Glomerular visceral epithelial cell (primary cell): ENCODE measurements at regions not wholly inside any gene's neighbourhood (a gene's known extent, or its start where the extent isn't known, plus 50 kb on each side); places are given as distances from the start of the nearest gene placed in this dataset.
"Not testable (repeated sequence)": the region's sequence is repeated elsewhere in the genome, so short reads cannot be mapped to it uniquely, and the experiment has no call there.

Experiments
- DNase-seq: peaks from one replicate; pipeline ENCODE4 v3.0.0-alpha.2; 2016; ENCODE audit errors: extremely low spot score

DNA sequence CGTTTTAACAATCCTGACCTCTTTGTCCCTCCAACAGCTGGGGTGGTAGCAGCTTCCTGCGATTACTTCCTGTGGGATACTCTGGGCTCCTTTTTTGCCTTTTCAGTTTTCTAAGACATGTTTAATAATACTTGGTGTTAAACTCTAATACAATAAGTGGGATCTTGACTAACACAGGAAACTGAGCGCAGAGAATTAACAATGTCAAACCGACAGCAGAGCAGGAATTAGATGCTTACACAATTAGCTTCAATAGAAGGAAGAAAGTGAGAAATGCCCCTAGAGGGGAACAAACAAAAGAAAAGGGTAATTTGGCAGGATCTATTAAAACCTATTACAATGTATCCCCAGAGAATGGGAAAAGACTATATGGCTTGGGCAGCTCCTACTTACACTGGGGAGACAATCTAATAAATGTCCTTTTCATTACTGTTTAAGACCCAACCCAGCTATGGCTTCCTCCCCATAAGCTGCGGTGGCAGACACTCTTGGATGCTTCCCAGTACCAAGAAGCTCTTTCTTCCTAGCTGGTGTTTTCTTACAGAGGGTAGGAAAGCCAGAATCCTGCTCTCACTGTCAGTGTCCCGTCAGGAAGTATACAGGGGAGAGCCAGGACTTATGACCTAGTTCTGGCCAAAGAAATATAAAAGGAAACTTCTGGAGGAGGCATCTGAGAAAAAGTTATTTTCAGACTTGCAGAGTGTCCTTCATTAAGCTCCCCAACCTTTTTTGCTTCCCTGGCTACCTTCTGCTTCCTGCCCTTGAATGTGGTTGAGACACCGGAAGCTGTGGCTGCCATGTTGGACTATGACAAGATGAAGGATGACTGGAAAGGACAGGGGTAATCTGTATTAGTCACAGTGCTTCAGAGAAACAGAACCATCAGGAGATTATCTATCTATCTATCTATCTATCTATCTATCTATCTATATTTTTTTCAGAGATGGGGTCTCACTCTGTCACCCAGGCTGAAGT lies 194.1 kb upstream of the KBTBD8 start:
- DNase-seq: no peak

DNA sequence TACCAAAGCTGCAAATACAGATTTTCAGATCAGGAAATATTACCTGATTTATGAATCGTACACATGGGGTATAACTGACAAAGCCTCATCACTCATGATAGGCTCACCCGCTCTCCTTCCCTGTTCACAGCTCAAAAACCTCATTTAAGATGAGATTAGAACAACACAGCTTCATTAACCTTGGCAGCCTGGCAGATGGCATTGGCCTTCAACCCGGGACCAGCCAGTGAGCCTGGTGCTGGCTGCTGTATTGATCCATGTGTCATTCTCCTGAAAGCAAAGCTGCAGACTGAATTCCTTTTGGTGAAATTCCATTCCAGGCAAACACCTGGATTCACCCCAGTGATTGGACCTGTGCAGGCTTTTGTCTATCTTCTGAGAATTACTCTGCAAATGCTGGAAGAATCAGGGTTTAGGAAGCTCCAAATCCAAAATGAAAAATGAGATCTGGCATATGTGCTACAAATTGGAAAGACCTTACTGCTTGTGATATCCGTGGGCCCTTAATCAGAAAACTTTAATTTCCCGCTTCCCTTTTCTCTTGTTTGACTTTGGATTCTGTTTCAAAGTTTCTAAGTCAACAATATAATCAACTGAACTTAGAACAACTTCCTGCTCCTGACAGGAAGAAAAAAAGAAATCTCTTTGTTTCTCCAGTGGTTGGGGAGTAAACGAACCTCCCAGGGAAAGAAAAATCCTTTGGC lies 189.1 kb upstream of the KBTBD8 start:
- DNase-seq: no peak

DNA sequence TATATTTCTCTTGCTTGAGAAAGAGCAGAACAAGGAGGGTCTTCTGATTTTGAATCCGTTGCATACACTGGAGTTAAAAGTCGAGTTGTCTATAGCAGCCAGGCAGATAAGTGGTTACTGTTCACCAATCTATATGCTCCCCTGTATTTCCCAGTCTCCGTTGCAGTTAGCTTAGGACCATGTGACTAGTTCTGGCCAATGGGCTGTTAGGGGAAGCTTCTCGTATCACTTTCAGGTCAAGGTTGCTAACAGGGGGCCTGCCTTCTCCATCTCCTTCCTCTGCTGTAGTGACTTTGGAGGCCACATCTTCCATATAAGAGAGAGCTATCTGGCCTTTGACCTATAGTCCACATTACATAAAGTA lies 188.5 kb upstream of the KBTBD8 start:
- DNase-seq: no peak

DNA sequence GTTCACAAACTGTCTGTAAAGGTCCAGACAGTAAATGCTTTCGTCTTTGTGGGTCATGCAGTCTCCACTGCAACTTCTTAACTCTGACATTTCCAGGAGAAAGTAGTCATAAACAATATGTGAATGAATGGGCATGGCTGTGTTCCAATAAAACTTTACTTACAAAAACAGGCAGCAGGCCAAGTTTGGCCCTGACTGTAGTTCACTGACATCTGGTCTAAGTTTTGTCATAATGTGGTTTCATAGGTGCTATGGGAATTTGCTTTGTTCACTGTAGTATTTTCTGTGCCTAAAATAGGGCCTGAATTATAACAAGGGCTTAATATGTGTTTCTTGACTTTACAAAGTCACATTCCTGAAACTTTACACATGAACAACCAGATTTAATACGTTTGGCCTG lies 186.0 kb upstream of the KBTBD8 start:
- DNase-seq: no peak

DNA sequence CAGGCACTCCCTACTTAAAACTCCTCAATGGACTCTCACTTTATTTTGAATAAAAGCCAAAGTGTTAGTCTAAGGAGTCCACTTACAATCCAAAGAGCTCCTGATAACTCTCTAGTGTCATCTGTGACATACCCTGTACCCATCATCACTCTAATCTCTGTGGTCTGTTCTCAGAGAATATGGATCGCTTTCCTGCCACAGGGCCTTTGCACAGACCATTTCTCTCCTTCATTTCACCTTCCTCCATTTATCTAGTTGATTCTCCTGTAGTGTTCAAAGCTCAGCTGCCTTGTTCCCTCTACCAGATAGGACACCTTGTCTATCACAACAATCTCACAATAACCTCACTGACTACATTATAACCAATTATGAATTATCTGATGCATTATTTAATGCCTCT lies 185.4 kb upstream of the KBTBD8 start:
- DNase-seq: no peak

DNA sequence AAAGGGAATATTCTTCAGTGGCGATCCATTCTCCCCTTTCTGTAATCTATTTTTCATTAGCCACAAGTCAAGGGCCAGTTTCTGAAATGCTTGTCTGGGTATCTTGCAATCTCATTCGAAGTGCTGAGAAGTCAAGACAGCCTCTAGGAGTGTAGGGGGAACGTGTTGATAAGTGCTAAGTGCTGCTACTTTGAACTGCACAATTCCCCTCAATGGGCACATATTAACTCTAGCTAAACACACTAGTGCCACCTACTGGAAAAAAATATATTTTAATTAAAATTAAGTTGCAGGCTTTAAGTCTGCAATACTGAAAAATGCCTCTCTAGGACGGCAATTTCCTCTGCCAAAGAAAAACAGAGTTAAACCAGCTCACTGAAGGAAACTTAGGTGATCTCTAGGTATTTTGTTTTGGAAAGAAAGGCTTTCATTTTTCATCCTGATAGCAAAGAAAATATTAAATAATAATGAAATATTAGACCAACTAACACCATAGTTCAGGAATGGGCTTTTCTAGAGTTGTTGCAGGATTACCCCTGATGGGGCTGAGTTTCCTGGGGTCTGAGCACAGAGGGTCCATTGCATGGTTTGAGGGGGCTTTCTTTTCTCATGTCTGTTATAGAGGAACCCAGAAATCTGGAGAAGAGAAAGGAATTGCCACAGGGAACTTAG lies 181.9 kb upstream of the KBTBD8 start:
- DNase-seq: peak; percentile 25

DNA sequence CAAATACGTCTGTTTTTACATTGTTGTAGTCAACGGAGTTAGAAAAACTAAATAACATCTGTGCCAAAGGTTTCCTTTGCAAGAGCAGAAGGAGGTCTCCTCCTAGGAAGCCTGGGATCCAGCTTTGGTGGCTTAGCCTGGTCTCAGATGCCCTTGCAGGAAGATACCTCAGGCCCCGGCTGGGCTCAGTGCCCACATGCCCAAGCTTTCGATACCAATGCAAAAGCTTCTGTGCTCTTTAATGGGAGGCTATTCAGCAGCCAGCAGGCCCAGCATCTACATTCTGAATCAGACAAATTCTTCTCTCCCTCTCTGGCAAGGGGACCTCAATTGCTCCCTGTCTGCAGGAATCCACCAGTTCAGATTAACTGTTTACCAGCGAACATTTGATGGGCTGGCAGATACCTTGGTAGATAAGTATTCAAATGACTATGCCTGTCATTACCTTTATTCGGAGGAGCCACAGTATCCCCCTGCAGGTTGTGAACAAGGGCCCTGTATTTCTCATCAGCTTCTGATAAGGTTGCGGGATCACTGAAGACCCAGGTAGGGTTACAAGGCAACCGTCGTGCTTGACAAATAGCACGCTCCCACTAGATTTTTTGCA lies 180.1 kb upstream of the KBTBD8 start:
- DNase-seq: no peak

DNA sequence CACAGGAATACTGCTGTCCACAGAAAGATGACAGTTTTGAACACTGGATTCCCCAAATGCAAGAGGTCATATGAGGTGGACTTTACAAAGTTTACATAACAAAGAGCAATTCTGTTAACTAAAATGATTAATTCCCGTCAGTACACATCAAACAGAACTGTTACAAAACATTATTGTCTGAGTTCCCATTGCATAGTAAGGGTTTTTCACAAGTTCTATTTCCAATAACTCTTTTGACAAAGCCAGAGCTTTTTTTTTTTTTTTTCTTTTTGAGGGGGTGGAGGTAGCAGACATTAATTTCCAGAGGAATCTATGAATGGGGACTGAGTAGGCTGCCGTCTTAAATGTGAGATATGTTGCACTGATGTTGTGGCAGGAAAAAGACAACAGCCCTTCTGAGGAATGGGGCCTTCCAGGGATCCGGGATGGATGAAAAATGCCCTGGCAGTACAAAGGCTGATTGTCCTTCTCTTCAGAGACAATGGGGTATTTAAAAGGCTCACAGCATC lies 178.1 kb upstream of the KBTBD8 start:
- DNase-seq: no peak

DNA sequence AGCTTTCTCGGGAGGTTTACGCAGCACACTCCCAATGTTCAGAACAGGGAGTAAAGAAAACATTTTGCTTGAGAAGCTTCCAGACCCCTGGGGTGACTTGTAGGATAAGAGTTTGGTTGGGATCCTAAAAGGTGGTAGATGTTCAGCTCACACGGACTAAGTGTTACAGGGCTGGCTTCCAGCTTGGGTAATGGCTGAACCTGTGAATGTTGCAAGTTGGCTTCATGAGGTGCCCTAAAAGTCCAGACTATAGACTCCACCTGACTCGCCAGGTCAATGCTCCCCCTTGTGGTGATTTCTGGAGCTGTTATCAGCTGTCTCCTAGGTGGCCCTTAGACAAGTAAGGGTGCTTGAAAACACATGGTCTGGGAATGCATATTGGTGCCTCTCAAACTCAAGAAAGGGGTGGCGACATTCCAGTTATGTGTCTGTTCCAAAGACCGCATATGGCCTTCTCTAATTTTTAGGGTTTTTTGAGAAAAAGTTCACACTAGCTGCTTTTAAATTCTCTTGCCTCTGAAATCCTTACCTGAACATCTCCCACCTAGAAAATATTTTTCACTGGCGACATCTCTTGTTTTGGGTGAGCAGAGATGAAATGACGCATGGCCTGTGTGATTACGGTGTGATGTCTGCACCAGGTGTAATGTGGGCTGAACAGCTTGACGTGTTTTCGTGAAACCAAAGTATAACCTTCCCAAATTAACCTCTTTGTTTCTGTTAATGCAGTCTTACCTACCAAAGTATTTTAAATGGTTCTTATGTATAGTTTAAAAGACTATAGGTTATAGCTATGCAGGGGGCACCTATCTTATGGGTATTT lies 175.7 kb upstream of the KBTBD8 start:
- DNase-seq: peak; percentile 47

DNA sequence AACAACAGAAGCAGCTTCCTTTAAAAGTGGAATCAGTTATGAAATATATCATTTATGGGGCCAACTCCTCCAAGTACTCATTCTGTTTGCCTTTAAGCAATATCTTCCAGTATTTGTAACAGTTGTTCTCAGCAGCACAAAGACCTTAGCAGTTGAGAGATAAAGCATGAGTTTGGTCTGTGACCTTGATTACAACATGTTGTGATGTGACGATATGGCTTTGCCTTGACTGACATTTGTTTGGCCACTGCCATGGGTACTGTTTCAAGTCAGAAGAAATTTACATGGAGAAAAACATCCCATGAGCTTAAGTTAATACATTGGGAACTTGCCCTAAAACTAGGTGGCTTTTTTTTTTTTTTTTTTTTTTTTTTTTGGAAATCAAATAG lies 175.1 kb upstream of the KBTBD8 start:
- DNase-seq: no peak

DNA sequence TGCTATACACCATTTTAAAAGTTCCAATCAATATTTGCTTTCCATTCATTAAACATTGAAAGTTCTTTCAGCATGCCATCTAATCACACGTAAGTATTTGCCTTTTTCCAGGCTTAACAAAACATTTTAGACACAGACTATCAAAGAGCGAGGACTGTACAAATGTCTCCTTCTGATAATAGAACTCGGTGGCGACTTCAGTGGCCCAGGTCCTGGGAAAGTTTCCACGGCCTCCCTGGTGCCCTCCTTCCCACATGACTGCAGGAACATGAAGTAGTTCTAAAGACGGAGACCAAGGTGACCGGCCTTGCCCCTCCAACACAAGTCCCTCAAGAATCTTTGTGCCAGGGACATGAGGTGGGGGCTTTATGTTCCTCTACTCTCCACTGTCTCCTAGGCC lies 174.6 kb upstream of the KBTBD8 start:
- no peak for DNase-seq

DNA sequence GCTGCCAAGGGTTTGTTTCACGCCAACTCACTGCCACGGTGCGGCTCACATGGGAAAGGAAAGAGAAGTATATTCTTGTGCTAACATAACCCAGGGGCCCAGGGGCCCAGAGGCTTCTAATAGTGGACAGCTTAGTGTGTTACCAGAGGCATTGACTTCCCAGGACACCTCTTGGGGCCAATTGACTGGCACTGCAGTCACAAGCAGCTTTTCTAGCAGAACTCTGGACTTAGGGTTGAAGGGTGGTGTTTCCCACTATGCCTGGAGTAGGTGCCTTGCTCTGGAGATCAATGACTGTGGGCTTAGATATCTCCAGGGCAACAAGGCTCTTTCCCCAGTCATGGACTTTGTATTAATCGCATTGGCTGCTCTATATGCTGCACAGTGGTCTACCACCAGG lies 172.7 kb upstream of the KBTBD8 start:
- DNase-seq: no peak

DNA sequence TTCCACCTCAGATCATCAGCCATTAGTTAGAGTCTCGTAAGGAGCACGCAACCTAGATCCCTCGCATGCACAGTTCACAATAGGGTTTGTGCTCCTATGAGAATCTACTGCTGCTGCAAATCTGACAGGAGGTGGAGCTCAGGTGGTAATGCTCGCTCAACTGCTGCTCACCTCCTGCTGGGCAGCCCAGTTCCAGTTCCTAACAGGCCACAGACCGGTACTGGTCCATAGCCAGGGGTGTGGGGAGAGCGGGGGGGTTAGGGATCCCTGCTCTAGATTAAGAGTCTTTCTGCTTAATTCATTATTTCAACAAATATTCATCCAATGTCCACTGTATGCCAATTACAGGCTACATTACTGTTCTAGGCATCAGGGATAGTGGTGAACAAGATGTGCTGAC lies 170.4 kb upstream of the KBTBD8 start:
- no peak for DNase-seq

DNA sequence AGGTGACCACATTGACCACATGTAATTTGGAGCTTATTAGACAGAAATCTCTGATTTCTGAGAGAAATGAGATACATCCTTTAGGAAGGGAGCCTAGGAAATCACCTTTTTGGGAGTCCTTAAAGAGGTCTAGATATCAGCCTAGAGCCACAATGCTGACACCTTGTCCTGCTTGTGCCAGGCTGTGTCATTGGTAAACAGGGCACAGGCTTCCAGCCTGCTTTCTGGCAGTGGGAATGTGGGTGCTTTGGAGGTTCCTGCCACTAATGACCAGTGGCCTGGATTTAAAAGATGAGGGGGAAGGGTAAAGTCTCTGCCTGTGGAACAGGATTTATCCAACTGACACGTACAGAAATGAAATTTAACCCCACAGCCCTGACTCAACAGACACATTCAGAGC lies 169.8 kb upstream of the KBTBD8 start:
- DNase-seq: no peak

DNA sequence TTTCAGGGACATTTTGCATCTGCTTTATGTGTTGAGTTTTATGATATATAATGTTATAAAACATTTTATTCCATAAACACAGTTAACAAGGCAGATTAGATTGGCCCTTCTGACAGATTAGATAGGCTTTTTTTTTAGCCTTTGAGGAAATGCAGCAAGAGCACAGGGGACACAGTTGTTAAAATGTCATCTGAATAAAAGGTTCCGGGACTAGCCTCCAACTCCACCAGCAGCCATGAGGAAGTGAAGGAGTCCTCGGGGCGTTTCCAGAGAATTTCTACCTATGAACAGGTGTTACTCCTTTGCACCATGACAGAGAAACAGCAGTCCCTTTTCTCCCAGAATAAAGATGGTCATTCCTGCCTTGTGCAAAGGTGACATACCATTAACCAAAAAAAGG lies 167.8 kb upstream of the KBTBD8 start:
- DNase-seq: no peak

DNA sequence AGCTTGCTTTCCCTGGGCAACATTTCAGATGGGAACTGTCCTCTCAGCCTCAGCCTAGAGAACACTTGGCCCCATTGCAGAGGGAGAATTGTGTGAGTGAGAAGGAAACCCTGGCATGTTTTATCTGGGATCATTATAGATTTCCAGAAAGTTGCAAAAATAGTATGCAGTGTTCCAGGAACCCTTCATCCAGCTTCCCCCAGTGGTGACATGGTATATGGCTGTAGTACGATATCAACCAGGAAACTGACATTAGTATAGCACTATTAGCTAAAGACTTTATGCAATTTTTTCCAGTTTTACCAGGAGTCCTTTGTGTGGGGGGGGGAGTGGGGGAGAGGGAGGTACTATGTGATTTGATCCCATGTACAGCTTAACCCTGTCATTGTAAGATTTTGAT lies 166.2 kb upstream of the KBTBD8 start:
- no peak for DNase-seq

DNA sequence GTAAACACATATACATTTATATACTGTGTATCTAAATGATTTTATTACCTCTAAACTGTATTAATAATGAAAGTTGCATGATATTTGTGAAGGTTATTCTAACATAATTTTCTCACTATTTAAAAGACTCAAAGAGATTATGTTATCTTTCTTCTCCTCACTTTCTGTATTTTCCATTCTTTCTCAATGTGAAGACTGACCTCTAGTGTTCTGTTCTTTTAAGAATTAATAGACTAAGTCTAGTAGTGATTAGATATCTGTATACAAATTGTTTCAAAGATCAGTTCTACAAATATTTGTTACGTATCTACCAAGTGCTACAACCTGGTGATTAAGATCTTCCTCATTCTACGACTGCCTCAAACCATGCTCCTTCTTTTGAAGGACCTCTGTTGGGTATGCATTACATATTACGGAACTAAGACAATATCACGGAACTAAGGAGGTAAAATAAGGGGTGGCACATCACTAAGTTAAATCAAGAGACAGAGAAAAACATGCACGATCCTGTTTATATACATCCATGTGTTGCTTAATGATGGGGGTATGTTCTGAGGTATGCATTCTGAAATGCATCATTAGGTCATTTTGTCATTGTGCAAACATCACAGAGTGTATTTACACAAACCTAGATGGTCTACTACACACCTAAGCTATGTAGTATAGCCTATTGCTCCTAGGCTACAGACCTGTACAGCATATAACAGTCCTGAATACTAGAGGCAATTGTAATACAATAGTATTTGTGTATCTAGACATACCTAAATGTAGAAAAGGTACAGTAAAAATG lies 161.5 kb upstream of the KBTBD8 start:
- no peak for DNase-seq

DNA sequence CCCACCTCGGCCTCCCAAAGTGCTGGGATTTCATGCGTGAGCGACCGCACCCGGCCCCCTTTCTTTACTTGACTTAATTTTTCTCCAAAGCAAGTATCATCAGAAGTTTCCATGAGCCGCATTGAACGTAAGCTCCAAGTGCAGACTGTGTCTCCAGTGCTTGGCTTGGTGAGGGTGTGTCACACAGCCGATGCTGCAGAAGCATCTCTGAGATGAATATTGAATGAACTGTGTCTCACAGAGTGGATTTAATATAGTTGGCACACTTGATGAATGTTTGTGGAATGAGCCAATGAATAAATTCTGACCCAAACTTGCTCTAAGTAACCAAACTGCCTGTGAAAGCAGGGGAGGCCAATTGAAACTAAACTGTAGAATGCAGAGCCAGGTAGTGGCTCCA lies 159.4 kb upstream of the KBTBD8 start:
- DNase-seq: no peak

DNA sequence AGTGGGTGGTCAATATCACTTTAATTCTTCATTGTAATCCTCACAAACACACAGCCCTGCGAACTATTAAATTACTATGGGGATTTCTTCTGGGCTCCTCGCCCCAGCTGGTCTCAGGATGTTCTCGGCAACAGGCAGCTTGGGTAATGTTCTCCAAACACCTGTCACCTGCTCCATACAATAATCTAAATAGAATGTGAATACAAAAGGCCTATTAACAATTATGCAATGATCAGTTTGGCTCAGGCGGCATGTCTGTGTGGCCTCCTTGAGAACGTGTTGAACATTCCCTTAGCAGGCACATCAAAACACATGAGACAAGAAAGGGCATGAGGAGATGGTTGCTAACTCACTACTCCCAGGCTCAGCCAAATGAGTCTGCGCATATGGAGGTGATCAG lies 158.6 kb upstream of the KBTBD8 start:
- DNase-seq: no peak

DNA sequence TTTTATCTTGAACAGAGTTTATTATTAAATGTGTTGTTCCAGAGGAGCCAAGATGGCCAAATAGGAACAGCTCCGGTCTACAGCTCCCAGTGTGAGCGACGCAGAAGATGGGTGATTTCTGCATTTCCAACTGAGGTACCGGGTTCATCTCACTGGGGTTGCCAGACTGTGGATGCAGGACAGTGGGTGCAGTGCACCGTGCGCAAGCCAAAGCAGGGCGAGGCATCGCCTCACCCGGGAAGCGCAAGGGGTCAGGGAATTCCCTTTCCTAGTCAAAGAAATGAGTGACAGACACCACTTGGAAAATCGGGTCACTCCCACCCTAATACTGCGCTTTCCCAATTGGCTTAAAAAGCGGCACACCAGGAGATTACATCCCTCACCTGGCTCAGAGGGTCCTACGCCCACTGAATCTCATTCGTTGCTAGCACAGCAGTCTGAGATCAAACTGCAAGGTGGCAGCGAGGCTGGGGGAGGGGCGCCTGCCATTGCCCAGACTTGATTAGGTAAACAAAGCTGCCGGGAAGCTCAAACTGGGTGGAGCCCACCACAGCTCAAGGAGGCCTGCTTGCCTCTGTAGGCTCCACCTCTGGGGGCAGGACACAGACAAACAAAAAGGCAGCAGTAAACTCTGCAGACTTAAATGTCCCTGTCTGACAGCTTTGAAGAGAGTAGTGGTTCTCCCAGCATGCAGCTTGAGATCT lies 155.2 kb upstream of the KBTBD8 start:
- not testable (repeated sequence) for DNase-seq
